ENCODE measurements at regions not wholly inside any gene's neighbourhood (a gene's known extent, or its start where the extent isn't known, plus 50 kb on each side); places are given as distances from the start of the nearest gene placed in this dataset.
"Not testable (repeated sequence)": the region's sequence is repeated elsewhere in the genome, so short reads cannot be mapped to it uniquely, and the experiment has no call there.

DNA sequence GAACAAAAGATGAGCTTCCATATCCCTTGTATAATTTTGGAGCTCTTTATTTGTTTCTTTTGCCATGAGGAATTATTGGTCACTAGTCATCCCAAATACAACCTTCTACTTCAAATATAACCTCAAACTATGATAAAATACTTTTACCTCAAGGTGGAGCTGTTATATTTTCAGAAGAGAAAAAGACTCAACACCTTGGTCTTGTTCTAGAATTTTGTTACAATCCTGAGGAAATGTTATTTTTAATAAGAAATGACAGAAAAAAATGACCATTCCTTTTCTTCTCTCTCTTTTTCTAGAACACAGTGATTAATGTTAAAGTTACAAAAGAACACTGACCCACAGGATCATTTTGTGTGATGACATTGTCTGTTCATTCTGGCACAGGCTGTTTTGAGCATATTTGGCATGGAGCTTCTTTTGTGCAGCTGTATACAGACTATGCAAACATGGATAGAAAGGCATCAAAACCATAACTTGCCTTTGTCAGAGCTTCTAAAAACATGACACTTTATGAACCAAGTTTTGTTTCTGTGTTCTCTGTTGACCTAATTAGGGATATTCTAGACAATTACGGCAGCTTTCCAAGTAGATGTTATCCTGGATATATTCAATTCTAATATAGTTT lies 159.6 kb upstream of the CTSO start:
- no peaks in the 10 kb centered on the region for H3K27me3 ChIP-seq
- no peak overlapping the region for H3K27ac ChIP-seq
- DNase-seq, result no peak
- no peak overlapping the region for H3K4me3 ChIP-seq
- H3K9me3 ChIP-seq, result no peaks in the 10 kb centered on the region
- H3K36me3 ChIP-seq, result no peaks in the 10 kb centered on the region
- no peaks in the 10 kb centered on the region for H3K4me1 ChIP-seq
- TF ChIP-seq, protein P1, sequence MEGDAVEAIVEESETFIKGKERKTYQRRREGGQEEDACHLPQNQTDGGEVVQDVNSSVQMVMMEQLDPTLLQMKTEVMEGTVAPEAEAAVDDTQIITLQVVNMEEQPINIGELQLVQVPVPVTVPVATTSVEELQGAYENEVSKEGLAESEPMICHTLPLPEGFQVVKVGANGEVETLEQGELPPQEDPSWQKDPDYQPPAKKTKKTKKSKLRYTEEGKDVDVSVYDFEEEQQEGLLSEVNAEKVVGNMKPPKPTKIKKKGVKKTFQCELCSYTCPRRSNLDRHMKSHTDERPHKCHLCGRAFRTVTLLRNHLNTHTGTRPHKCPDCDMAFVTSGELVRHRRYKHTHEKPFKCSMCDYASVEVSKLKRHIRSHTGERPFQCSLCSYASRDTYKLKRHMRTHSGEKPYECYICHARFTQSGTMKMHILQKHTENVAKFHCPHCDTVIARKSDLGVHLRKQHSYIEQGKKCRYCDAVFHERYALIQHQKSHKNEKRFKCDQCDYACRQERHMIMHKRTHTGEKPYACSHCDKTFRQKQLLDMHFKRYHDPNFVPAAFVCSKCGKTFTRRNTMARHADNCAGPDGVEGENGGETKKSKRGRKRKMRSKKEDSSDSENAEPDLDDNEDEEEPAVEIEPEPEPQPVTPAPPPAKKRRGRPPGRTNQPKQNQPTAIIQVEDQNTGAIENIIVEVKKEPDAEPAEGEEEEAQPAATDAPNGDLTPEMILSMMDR (IDR thresholded peaks at IDR 0.05), result no peak
- intact Hi-C loops (cut with DNase I), result no loop called here
- no peak for ATAC-seq

DNA sequence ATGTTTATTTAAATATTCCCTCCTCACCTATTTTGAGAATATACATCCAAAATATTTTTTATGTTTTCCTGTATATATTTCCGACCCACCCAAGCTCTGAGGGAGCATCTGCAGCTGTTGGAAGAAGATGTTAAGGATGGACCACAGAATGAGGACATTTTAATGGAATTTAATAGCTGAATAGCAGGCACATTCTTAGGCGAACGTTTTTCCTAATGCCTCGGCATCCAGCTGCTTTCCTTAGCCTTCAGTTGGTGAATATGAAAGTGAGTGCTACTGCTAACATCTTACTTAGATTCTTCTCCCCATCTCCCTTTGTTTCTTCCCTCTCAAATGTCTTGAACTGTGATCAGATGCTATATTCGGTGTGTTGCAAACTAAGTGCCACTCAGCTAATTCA lies 158.0 kb upstream of the CTSO start:
- intact Hi-C loops (cut with DNase I), result no loop called here
- DNase-seq (no peak), ATAC-seq (no peak)
- H3K4me1 ChIP-seq, result no peaks in the 10 kb centered on the region
- H3K27ac ChIP-seq, result no peak overlapping the region
- no peak overlapping the region for H3K4me3 ChIP-seq
- TF ChIP-seq, protein P1 (IDR thresholded peaks at IDR 0.05), result no peak
- H3K9me3 ChIP-seq, result no peaks in the 10 kb centered on the region
- no peaks in the 10 kb centered on the region for H3K27me3 ChIP-seq
- H3K36me3 ChIP-seq, result no peaks in the 10 kb centered on the region

DNA sequence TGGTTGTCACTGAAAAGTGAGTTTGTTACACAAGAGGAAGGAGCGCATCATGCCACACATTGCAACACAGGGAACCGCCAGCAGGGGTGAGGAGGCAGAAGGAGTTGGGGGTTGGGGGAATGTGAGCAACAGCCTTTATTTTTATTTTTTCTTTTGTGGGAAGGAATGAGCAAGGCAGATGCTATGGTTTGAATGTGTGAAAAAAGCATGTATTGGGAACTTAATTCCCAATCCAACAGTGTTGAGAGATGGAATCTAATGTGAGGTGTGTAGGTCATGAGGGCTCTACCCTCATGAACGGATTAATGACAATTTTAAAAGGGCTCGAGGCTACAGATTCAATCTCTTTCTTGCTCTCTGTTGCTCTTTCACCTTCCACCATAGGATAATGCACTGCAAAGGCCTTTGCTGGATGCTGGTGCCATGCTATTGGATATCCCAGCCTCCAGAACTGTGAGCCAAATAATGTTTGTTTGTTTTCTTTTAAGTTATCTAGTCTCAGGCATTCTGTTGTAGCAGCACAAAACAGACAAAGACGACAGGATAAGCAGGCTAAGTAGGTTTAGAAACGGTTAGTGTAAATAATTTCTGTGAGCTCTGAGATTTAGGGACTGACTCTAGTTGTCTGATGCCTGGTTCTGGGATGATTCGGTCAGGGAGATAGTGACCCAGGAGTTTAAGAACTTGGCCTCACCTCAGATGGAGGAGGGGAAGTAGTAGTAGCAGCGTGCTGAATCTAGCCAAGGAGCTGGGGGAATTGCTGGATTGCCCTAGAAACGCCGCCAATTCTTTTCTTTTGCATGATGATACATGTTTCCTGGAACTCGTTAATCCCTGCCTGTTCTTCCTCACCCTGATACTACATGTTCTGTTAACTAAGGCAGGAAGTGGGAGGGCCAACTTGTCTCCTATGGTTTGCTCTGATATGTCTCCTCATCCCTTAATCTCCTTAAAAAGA lies 156.6 kb upstream of the CTSO start:
- ATAC-seq, result no peak

DNA sequence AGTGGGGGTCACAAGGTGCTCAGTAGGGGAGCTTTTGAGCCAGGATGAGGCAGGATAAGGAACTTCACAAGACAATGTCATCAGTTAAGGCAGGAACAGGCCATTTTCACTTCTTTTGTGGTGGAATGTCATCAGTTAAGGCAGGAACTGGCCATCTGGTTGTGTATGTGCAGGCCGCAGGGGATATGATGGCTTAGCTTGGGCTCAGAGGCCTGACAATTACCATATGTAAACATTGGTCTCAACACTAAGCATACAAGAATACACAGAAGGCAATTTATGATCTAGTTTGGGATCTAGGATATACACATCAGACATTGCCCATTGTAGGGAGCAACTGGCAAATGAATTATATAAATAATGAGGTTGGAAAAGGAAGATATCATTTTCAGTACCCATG lies 155.4 kb upstream of the CTSO start:
- H3K36me3 ChIP-seq; H3K27me3 ChIP-seq; H3K4me1 ChIP-seq; ATAC-seq; DNase-seq; intact Hi-C loops (cut with DNase I); H3K4me3 ChIP-seq; H3K9me3 ChIP-seq; H3K27ac ChIP-seq: not testable (repeated sequence)

More for the DNA sequence above, 156.6 kb upstream of the CTSO start:
- H3K9me3 ChIP-seq, result no peaks in the 10 kb centered on the region
- H3K27ac ChIP-seq, result no peak overlapping the region
- no peak overlapping the region for H3K4me3 ChIP-seq
- H3K4me1 ChIP-seq, result no peaks in the 10 kb centered on the region
- intact Hi-C loops (cut with DNase I), result no loop called here
- H3K36me3 ChIP-seq, result no peaks in the 10 kb centered on the region
- peak in 2 of 4 donors; percentile 10 to 43 for DNase-seq
- TF ChIP-seq, protein P1 (IDR thresholded peaks at IDR 0.05), result no peak
- H3K27me3 ChIP-seq, result no peaks in the 10 kb centered on the region

DNA sequence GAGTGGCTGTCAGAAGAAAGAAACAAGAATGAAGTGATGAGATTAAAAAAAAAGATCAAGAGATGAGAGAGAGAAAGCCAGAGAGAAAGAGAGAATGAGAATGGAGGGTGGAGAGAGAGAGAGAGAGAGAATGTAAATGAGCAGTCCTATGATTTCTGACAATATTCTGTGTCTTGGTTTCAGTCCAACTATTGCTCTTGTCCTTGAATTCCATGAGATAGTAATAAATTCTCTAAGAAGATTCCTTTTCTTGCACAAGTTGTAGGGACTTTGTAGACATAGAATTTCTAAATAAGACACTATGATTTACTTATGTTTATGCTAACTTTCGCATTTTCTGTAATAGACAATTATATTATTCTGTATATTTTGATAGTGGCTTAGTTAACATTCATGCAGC lies 149.6 kb upstream of the CTSO start:
- no peak overlapping the region for H3K27ac ChIP-seq
- no peaks in the 10 kb centered on the region for H3K36me3 ChIP-seq
- no peaks in the 10 kb centered on the region for H3K27me3 ChIP-seq
- ATAC-seq, result no peak
- no peaks in the 10 kb centered on the region for H3K9me3 ChIP-seq
- no peaks in the 10 kb centered on the region for H3K4me1 ChIP-seq
- TF ChIP-seq, protein P1 (IDR thresholded peaks at IDR 0.05), result no peak
- H3K4me3 ChIP-seq, result no peak overlapping the region
- intact Hi-C loops (cut with DNase I), result no loop called here
- no peak for DNase-seq

Data from left lung (tissue), 4 donors.